GM23248 (cell line): ENCODE measurements at regions not wholly inside any gene's neighbourhood (a gene's known extent, or its start where the extent isn't known, plus 50 kb on each side); places are given as distances from the start of the nearest gene placed in this dataset.

Experiments used
- EZH2 ChIP-seq: fragments of 200-600 bp; sonication (generic); IDR thresholded peaks from 2 replicates; pipeline ENCODE4 v1.6.1; 2018; ENCODE audit warnings: antibody characterized with exemption, mild to moderate bottlenecking; ENCODE audit not compliant: insufficient read depth, poor library complexity, severe bottlenecking
- EZH2phosphoT487 ChIP-seq: fragments of 200-600 bp; sonication (generic); IDR thresholded peaks from 2 replicates; pipeline ENCODE4 v1.6.1; 2018; ENCODE audit warnings: antibody characterized with exemption, moderate library complexity, mild to moderate bottlenecking, low read depth; ENCODE audit not compliant: insufficient read depth

- TF ChIP-seq EZH2 (no peak), EZH2phosphoT487 (no peak)
Measured at GRCh38 chr9:16290169-16290568, 580.3 kb downstream of the BNC2 start.
